Frontal cortex (tissue), 3 donors: ENCODE measurements at regions not wholly inside any gene's neighbourhood (a gene's known extent, or its start where the extent isn't known, plus 50 kb on each side); places are given as distances from the start of the nearest gene placed in this dataset.

Experiments
- DNase-seq, 2 donors: peaks; one replicate each; pipeline ENCODE4 v3.0.0; 2012; ENCODE audit warnings: low spot score in 2 of 2
- FAIRE-seq: peaks from 2 replicates; lab custom pipeline; 2012; peaks lifted over from hg19 to GRCh38; lab: Jason Lieb, UNC
- donor health status: control.
- donor health status: control.
- donor health status: control.

DNA sequence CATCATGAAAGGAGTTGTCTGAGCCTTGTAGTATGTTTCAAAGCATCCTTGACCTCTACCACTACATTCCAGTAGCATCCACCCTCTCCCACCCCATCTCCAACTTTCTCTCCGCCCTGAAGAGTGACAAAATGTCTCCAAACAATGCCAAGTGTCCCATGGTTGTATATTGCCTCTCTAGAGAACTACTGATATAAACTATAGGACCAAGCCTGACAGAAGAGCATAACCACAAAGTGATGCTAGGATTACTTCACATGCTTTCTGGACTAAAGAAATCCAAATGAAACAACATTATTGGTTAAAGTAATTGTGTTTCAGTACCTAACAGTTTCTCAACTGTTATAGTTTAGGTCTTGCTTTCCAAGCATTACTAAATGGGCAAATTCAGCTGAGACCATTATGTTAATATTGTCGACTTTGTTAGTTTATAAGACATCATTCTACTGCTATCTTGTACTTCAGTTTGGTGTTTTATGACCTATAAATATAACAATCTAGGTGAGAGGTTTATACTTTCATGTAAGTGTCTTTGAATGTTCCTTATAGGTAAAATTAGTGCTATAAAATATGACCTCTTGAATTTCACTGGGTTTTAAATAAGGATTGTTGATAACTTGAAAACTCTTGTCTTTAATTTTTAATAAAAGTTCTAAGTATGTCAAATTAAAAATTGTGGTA lies 117.4 kb downstream of the SUCNR1 start:
- FAIRE-seq (no peak), DNase-seq (no peak)

GRCh38 chr3:151992326-151993041 lies 119.0 kb downstream of the SUCNR1 start:
- DNase-seq (no peak), FAIRE-seq (no peak)

GRCh38 chr3:151995091-151995490 lies 121.6 kb downstream of the SUCNR1 start:
- DNase-seq (no peak), FAIRE-seq (no peak)

DNA sequence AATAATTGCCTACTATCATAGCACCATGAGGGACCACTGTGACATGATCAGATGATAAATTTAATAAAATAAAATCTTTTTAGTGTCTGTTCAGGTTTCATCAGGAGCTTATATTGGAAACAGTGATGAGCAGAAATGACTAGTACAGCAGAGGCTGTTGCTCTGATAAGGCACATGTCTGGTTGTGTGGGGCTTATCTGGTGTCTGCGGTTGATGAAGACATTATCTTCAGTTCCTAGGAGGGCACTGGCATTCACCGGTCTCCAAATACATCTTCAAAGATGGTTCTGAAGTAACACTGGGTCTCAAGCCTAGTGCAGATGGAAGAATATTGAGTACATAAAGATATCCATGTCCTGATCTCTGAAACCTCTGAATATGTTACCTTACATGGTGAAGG lies 125.3 kb downstream of the SUCNR1 start:
- DNase-seq (no peak), FAIRE-seq (no peak)

DNA sequence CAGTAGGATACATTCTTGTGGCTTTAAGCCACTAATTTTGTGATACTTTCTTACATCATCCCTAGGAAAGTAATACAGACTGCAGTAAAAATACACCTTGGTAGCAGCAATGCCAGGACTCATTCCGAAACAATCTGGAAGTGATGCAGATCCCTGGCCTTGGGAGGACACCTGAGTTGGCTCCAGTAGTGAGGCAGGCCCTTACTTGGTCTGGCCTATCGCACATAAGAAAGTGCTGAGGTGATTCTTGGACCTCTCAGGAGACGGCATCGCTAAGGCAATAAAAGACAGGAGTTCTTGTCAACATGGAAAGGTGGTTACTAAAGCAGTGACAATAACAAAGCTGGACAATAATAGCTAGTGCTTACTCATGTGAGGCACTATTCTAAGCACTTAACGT lies 126.5 kb downstream of the SUCNR1 start:
- DNase-seq, result no peak
- FAIRE-seq, result no peak

GRCh38 chr3:152011812-152012735 lies 138.6 kb downstream of the SUCNR1 start:
- FAIRE-seq (no peak), DNase-seq (no peak)

DNA sequence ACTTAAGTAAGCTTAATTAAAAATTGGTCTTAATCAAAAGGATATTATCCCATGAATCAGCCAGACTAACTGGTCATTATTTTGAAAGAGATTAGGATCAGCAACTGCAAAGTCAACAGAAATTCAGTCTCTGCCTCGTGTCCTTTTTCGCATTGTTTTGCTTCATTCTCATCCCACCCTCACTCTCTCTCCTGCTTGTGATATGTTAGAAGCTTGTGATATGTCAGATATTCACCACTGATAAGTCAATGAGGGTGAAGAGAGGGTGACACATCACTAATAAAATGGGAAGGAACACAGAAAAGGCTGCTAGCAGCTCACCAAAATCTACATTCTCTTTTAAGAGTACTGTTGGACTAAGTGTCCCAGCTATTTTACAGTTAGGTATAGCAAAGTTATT lies 146.1 kb downstream of the SUCNR1 start:
- DNase-seq (no peak), FAIRE-seq (no peak)

DNA sequence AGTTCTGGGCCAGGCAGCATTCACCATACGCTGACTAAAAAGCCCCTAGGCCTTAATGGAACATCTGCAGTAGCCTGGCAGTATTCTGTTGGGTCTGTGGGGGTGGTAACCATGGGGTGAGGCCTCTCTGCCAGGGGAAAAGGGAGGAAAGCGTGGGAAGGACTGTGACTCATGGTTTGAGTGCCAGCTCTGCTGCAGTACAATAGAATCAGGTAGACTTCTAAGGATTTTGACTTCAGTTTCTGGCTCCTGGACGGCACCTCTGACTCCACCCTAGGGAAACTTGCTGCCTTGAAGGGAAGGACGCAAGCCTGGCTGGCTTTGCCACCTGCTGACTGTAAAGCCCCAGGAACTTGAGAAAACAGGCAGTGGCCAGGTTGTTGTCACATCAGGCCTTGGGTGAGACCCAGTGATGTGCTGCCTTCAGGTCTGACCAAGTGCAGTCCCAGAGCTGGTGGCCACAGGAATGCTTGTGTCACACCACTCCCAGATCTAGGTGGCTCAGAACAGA lies 148.6 kb downstream of the SUCNR1 start:
- DNase-seq (no peak), FAIRE-seq (no peak)

GRCh38 chr3:152026033-152026556 lies 152.7 kb downstream of the SUCNR1 start:
- no peak for DNase-seq

DNA sequence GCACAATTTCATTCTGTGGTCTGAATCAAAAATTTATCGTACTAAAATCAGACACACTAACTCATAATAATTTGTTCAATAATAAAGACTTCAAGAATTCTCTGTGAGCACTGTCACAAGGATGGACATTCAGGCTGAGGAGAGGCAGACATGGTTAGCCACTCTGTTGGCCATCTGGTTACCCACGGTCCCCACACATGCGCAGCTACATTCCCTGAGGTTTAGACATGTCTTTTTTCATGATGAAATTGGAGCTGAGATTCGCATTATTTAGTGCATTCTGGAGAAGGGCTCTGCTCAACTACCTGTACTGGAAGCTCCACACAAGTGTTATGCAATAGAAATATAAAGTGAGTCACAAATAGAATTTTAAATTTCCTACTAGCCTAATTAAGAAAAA lies 156.9 kb downstream of the SUCNR1 start:
- DNase-seq (no peak), FAIRE-seq (no peak)

More at GRCh38 chr3:152026033-152026556, 152.7 kb downstream of the SUCNR1 start:
- FAIRE-seq, result no peak

- DNase-seq (no peak), FAIRE-seq (no peak)
Observed at GRCh38 chr3:152031321-152031720, 157.9 kb downstream of the SUCNR1 start.

DNA sequence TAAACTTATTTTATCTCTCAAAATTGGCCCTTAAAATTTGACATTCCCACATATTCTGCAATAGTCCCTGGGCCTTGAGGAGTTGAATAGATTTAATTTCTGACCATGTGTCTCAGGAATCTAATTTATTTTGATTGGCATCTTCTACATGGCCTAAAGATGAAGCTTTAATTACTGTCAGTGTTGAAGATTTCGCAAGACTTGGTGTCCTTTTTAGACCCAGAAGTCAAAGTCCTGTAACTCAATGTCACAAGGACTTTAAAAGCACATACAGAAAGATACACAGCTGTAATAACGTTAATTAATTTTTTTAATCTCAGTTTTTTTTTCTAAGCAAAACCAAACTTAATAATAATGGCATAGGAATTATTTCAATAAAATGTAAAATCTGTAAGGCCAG lies 163.9 kb downstream of the SUCNR1 start:
- FAIRE-seq (no peak), DNase-seq (no peak)

DNA sequence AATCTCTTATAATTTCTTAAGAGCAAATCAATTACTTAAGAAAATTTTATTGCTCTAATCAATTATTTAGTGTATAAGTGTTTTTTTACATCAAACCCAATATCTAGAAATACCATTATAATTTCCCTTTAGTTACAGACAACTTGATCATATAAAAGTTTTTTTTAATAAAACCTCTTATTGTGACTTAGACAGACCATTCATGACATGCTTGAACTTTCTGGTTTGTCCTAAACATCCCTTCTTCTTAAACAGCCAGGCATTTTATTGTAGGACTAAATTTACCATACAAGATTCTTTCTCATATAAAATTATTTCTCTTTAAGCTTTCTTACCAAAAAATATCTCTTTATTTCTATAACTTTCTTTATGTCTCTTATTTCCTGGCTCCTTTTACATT lies 164.5 kb downstream of the SUCNR1 start:
- no peak for DNase-seq

DNA sequence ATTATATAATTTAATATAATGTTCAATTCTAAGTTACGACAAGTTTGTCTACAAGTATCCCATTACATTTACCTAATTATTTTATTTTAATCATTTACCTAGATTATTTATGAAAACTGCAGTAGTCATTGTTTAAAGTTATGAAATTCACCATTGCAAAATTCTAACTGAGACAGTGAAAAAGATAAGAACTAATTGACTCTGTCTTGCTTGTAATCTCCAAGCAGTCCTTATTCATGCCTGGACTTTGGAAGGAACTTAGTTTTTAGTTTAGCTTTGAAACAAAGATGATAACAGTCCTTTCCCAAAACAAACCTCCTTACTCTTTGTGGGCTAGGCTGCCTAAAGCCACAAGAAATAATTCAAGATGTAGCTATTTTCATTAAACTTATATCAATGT lies 165.0 kb downstream of the SUCNR1 start:
- DNase-seq (no peak), FAIRE-seq (no peak)

More for the DNA sequence above, 164.5 kb downstream of the SUCNR1 start:
- no peak for FAIRE-seq

DNA sequence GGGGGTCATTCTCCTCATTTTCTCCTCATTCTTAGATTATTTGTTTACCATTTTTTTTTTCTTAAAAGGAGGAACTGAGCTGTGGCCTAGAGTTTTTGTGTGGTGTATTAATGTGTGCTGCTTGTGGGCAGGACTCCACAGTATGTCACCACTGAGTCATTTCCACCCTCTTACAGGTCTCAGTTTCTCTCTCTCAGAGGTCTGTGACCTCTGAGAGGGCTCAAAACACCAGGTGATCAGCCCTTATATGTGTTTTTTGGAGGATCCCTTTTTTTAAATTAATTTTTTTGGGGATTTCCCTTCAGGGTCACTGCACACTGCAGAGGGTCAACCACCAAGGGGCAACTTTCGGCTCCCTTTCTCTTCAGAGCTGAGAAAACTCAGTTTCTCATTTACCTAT lies 166.4 kb downstream of the SUCNR1 start:
- no peak for DNase-seq
- no peak for FAIRE-seq

DNA sequence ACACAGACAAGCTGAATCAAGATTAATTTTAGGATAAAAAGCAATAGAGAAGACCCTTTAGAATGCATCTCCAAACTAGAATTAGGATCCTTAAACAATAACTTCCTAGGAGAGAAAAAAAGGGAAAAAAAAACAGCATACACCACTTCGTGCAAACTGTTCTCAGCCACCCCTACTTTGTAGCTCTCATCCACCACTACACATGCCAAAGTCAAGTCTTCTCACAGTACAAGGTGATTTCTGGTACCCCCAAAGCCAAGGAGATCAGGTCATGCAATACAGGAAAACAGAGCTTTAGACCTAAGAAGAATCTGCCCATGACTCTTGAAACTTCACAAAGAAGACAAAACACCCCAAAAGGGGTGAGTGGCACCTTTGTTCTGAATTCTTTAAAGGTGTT lies 166.9 kb downstream of the SUCNR1 start:
- FAIRE-seq, result no peak
- no peak for DNase-seq

GRCh38 chr3:152043620-152044019 lies 170.2 kb downstream of the SUCNR1 start:
- DNase-seq, result no peak
- FAIRE-seq, result no peak

- no peak for FAIRE-seq
- no peak for DNase-seq
Observed at GRCh38 chr3:152046280-152046679, 172.8 kb downstream of the SUCNR1 start.

DNA sequence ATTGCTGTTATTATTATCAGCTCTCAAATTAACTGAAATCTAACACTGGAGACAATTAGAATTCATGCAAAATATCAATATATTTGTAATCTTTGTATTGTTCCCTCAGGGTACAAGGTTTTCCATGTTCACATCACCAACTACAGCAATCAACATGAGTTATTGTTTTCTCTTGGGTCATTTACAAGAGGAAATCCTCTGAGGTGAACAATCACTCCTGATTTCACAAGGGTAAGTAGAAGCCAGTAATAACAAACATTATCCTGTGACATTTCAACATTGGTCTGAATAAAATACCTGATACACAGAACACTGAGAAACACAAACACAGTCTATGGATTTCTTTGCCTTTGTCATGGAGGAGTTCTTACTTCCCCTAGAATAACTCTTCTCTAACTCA lies 174.0 kb downstream of the SUCNR1 start:
- no peak for DNase-seq
- FAIRE-seq, result no peak

- no peak for DNase-seq
- no peak for FAIRE-seq
Observed at GRCh38 chr3:152048831-152049230, 175.4 kb downstream of the SUCNR1 start.
